ENCODE measurements at regions not wholly inside any gene's neighbourhood (a gene's known extent, or its start where the extent isn't known, plus 50 kb on each side); places are given as distances from the start of the nearest gene placed in this dataset.

DNA sequence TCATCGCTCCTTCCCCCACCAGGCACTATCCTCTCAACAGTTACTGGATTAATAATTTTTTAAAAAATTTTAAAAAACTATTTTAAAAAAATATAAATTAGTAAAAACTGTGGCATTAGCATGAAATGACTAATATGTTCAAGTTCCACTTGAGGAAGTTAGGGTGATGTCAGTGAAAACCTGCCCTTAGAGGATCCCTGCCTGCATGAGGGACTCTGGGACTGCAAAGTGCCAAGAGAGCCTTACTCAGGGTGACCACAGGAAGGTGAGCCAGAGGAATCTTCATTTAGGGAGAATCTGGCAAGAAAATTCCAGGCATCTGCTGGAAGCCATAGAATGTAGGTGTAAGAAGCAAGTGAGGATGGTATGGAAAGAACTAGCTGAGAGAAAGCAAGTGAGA is 157.7 kb upstream of the BCL6 start:
- Mint-ChIP-seq H3K4me3 (no peak overlapping the region), H3K9me3 (ENCODE audit: insufficient read depth) (no peaks in the 10 kb centered on the region), H3K4me1 (peaks cover 15% of the 10 kb centered on the region), H3K27ac (no peak overlapping the region), H3K27me3 (peaks cover 32% of the 10 kb centered on the region)
- Histone ChIP-seq H3K36me3 (replicated peaks in 1 of 2; ENCODE audit: control extremely low read depth in 1 of 2, control insufficient read depth in 1 of 2, extremely low read depth in 1 of 2, insufficient read depth in 2 of 2, low read length in 1 of 2) (no peaks in the 10 kb centered on the region), H4K20me1 (ENCODE audit: control insufficient read depth, insufficient read depth, low read length, poor library complexity, severe bottlenecking) (no peaks in the 10 kb centered on the region), H2AFZ (ENCODE audit: insufficient read depth, low read depth, low read length, poor library complexity, severe bottlenecking) (no peak overlapping the region), H3K9me3 (ENCODE audit: control extremely low read depth in 1 of 3, control insufficient read depth in 2 of 3, insufficient read depth in 1 of 3, low read length in 2 of 3) (peaks cover 0 to 10% (median 2%) of the 10 kb centered on the region in 3 donors), H3K4me2 (replicated peaks; ENCODE audit: low read depth, low read length, poor library complexity, severe bottlenecking) (no peak overlapping the region), H3K27ac (ENCODE audit: low read length in 2 of 2) (no peak overlapping the region), H3K79me2 (ENCODE audit: control insufficient read depth, insufficient read depth, low read length) (no peaks in the 10 kb centered on the region), H3K9ac (ENCODE audit: low read length) (no peak overlapping the region), H3K4me1 (ENCODE audit: control insufficient read depth in 2 of 2, insufficient read depth in 2 of 2, low read length in 2 of 2) (peaks cover 0 to 18% of the 10 kb centered on the region in 2 donors), H3K4me3 (ENCODE audit: control extremely low read depth in 1 of 5, extremely low read depth in 1 of 5, insufficient read depth in 1 of 5, low read depth in 2 of 5, low read length in 4 of 5) (no peak overlapping the region), H3K27me3 (replicated peaks in 1 of 4; ENCODE audit: control extremely low read depth in 1 of 4, control insufficient read depth in 3 of 4, insufficient read depth in 4 of 4, low read length in 3 of 4) (peaks cover 0 to 20% (median 6%) of the 10 kb centered on the region in 4 experiments)
- ATAC-seq (ENCODE audit: low read depth): no peak
- ChIA-PET CTCF (no interaction called here), POLR2A (no interaction called here)
- no CpG with 5 or more reads among the region's 1 CpG for WGBS (ENCODE audit: insufficient coverage)
- DNase-seq: no peak
- TF ChIP-seq EZH2 (IDR thresholded peaks at IDR 0.05; ENCODE audit: borderline replicate concordance, insufficient read depth, low read depth, low read length, poor library complexity, severe bottlenecking) (no peak), CTCF (IDR thresholded peaks at IDR 0.05) (no peak)
- intact Hi-C loops (cut with micrococcal nuclease): no loop called here

DNA sequence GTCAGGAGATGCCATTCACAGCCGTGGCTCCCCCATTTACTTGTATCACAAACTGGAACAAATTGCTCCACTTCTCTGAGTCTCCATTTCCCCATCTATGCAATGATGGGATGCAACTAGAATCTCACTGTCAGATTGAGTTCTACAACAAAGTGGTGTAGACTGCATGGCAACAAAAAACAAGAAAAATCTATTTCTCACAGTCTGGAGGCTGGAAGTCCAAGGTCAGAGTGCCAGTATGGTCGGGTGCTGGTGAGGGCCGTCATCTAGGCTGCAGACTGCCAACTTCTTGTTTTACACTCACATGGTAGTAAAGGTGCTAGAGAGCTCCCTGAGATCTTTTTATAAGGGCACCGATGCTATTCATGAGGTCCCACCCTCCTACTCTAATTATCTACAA is 158.4 kb upstream of the BCL6 start:
- peaks cover 25% of the 10 kb centered on the region for H3K27me3 Mint-ChIP-seq
- no peak overlapping the region for H3K27ac Mint-ChIP-seq
- Histone ChIP-seq H3K9ac (ENCODE audit: low read length) (no peak overlapping the region), H3K27me3 (replicated peaks in 1 of 4; ENCODE audit: control extremely low read depth in 1 of 4, control insufficient read depth in 3 of 4, insufficient read depth in 4 of 4, low read length in 3 of 4) (peaks cover 0 to 18% (median 6%) of the 10 kb centered on the region in 4 experiments), H4K20me1 (ENCODE audit: control insufficient read depth, insufficient read depth, low read length, poor library complexity, severe bottlenecking) (no peaks in the 10 kb centered on the region), H3K27ac (ENCODE audit: low read length in 2 of 2) (no peak overlapping the region), H2AFZ (ENCODE audit: insufficient read depth, low read depth, low read length, poor library complexity, severe bottlenecking) (no peak overlapping the region), H3K4me2 (replicated peaks; ENCODE audit: low read depth, low read length, poor library complexity, severe bottlenecking) (no peak overlapping the region), H3K9me3 (ENCODE audit: control extremely low read depth in 1 of 3, control insufficient read depth in 2 of 3, insufficient read depth in 1 of 3, low read length in 2 of 3) (peaks cover 0 to 10% (median 2%) of the 10 kb centered on the region in 3 donors), H3K4me3 (ENCODE audit: control extremely low read depth in 1 of 5, extremely low read depth in 1 of 5, insufficient read depth in 1 of 5, low read depth in 2 of 5, low read length in 4 of 5) (no peak overlapping the region), H3K4me1 (ENCODE audit: control insufficient read depth in 2 of 2, insufficient read depth in 2 of 2, low read length in 2 of 2) (peaks cover 0 to 18% of the 10 kb centered on the region in 2 donors), H3K79me2 (ENCODE audit: control insufficient read depth, insufficient read depth, low read length) (no peaks in the 10 kb centered on the region), H3K36me3 (replicated peaks in 1 of 2; ENCODE audit: control extremely low read depth in 1 of 2, control insufficient read depth in 1 of 2, extremely low read depth in 1 of 2, insufficient read depth in 2 of 2, low read length in 1 of 2) (no peaks in the 10 kb centered on the region)
- peaks cover 15% of the 10 kb centered on the region for H3K4me1 Mint-ChIP-seq
- H3K9me3 Mint-ChIP-seq (ENCODE audit: insufficient read depth): no peaks in the 10 kb centered on the region
- ChIA-PET POLR2A (no interaction called here), CTCF (no interaction called here)
- no peak for ATAC-seq (ENCODE audit: low read depth)
- no peak for DNase-seq
- no peak for TF ChIP-seq CTCF (IDR thresholded peaks at IDR 0.05)
- TF ChIP-seq EZH2 (IDR thresholded peaks at IDR 0.05; ENCODE audit: borderline replicate concordance, insufficient read depth, low read depth, low read length, poor library complexity, severe bottlenecking): no peak
- no CpG with 5 or more reads among the region's 4 CpGs for WGBS (ENCODE audit: insufficient coverage)
- intact Hi-C loops (cut with micrococcal nuclease): no loop called here
- no peak overlapping the region for H3K4me3 Mint-ChIP-seq

All from B cell (primary cell).